Small intestine (tissue), 7 donors: ENCODE measurements at regions not wholly inside any gene's neighbourhood (a gene's known extent, or its start where the extent isn't known, plus 50 kb on each side); places are given as distances from the start of the nearest gene placed in this dataset.

Experiments used
- DNase-seq, 2 donors: peaks; one replicate each; pipeline versions ENCODE4 v3.0.0 to v3.0.0-alpha.2; 2013
- FAIRE-seq: peaks from 2 replicates; lab custom pipeline; 2012; peaks lifted over from hg19 to GRCh38; lab: Jason Lieb, UNC
- H3K27ac ChIP-seq, 3 donors: one replicate each; pipeline ENCODE4 v1.5.1; 2013; ENCODE audit warnings: low read length in 2 of 3, mild to moderate bottlenecking in 2 of 3, control low read depth in 1 of 3, inconsistent platforms in 1 of 3, low read depth in 1 of 3, moderate library complexity in 1 of 3
- H3K27me3 ChIP-seq, 3 donors: one replicate each; pipeline ENCODE4 v1.6.1; 2013; ENCODE audit warnings: low read length in 3 of 3, inconsistent platforms in 1 of 3; ENCODE audit not compliant: control insufficient read depth in 3 of 3, insufficient read depth in 3 of 3
- H3K36me3 ChIP-seq, 3 donors: one replicate each; pipeline ENCODE4 v1.6.1; 2013; ENCODE audit warnings: low read length in 3 of 3, inconsistent platforms in 1 of 3, low read depth in 1 of 3, mild to moderate bottlenecking in 1 of 3, moderate library complexity in 1 of 3; ENCODE audit not compliant: control insufficient read depth in 3 of 3, insufficient read depth in 2 of 3
- H3K4me1 ChIP-seq, 3 donors: one replicate each; pipeline ENCODE4 v1.6.1; 2013; ENCODE audit warnings: low read length in 2 of 3, inconsistent platforms in 1 of 3, low read depth in 1 of 3, mild to moderate bottlenecking in 1 of 3, moderate library complexity in 1 of 3; ENCODE audit not compliant: control insufficient read depth in 3 of 3, insufficient read depth in 2 of 3
- H3K4me3 ChIP-seq, 3 donors: one replicate each; pipeline ENCODE4 v1.5.1; 2013; ENCODE audit warnings: low read length in 3 of 3, control low read depth in 1 of 3, inconsistent platforms in 1 of 3, low read depth in 1 of 3, mild to moderate bottlenecking in 1 of 3, moderate library complexity in 1 of 3
- H3K9me3 ChIP-seq, 2 donors: one replicate each; pipeline ENCODE4 v1.6.1; 2013; ENCODE audit warnings: low read depth in 1 of 2, low read length in 1 of 2; ENCODE audit not compliant: control insufficient read depth in 2 of 2, insufficient read depth in 1 of 2
- WGBS, 3 donors: extraction: QIAGEN DNeasy Blood & Tissue Kit; methylation state at CpG; one replicate each; pipeline ENCODE4 v1.1.7; 2013; 5-methylcytosine and 5-hydroxymethylcytosine counted together
- donor health status: healthy with polysubstance abuse.
- donor health status: control.
- donor health status: control.
- donor health status: Bipolar disorder and iron deficiency.
- donor health status: healthy.

DNA sequence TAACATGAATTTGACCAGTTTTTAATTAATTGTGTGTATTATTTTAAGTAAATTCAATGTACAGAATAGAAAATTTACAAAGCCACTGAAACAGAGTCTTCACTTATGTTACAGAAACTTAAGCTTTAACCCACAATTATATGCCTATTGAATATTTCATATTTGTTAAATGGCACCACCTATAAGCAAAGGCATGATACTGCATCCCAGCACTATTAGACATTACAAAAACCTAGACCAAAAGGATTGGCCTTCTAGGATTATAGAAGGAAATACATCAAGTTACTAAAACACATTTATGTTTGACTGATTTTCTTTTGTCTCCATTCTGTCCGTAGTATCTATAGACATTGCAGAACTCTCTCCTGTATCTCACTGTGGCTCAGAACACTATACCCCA, 578.1 kb downstream of the AJAP1 start:
- WGBS, 3 donors, result 80 to 96% (median 90%) methylated on average over 1 of the region's 1 CpG
- H3K4me3 ChIP-seq, result no peak overlapping the region
- H3K36me3 ChIP-seq, result no peaks in the 10 kb centered on the region

GRCh38 chr1:5231541-5232315, 577.3 kb downstream of the AJAP1 start:
- WGBS, 3 donors, result 36 to 68% (median 47%) methylated on average over 2 of the region's 2 CpGs
- no peak overlapping the region for H3K4me3 ChIP-seq
- no peak for FAIRE-seq
- DNase-seq, result no peak
- H3K36me3 ChIP-seq, result no peaks in the 10 kb centered on the region
- H3K4me1 ChIP-seq, result no peaks in the 10 kb centered on the region
- H3K27me3 ChIP-seq, result peaks cover 0 to 2% (median 0%) of the 10 kb centered on the region in 3 donors
- peaks cover 0 to 3% of the 10 kb centered on the region in 2 donors for H3K9me3 ChIP-seq
- no peak overlapping the region for H3K27ac ChIP-seq

More for the DNA sequence above, 578.1 kb downstream of the AJAP1 start:
- FAIRE-seq (no peak), DNase-seq (no peak)
- peaks cover 0 to 2% (median 0%) of the 10 kb centered on the region in 3 donors for H3K27me3 ChIP-seq
- H3K27ac ChIP-seq, result no peak overlapping the region
- H3K4me1 ChIP-seq, result no peaks in the 10 kb centered on the region
- H3K9me3 ChIP-seq, result peaks cover 0 to 3% of the 10 kb centered on the region in 2 donors

GRCh38 chr1:5227114-5227513, 572.7 kb downstream of the AJAP1 start:
- Histone ChIP-seq H3K27ac (no peak overlapping the region), H3K27me3 (peaks cover 0 to 2% (median 0%) of the 10 kb centered on the region in 3 donors), H3K4me1 (no peaks in the 10 kb centered on the region), H3K4me3 (no peak overlapping the region), H3K9me3 (no peaks in the 10 kb centered on the region), H3K36me3 (no peaks in the 10 kb centered on the region)
- FAIRE-seq (no peak), DNase-seq (no peak)
- WGBS, 3 donors, result 77 to 79% (median 78%) methylated on average over 8 of the region's 8 CpGs

GRCh38 chr1:5225707-5226704, 571.6 kb downstream of the AJAP1 start:
- FAIRE-seq, result no peak
- Histone ChIP-seq H3K4me3 (no peak overlapping the region), H3K27ac (no peak overlapping the region), H3K27me3 (peaks cover 0 to 2% (median 0%) of the 10 kb centered on the region in 3 donors), H3K36me3 (no peaks in the 10 kb centered on the region), H3K4me1 (no peaks in the 10 kb centered on the region), H3K9me3 (no peaks in the 10 kb centered on the region)
- WGBS, 3 donors, result 24 to 44% (median 39%) methylated on average over 19 to 20 of the region's 20 CpGs
- no peak for DNase-seq

- DNase-seq (no peak), FAIRE-seq (no peak)
- Histone ChIP-seq H3K4me1 (no peaks in the 10 kb centered on the region), H3K36me3 (no peaks in the 10 kb centered on the region), H3K27ac (no peak overlapping the region), H3K4me3 (no peak overlapping the region), H3K27me3 (peaks cover 0 to 2% (median 0%) of the 10 kb centered on the region in 3 donors), H3K9me3 (no peaks in the 10 kb centered on the region)
- WGBS, 3 donors, result 63 to 79% (median 76%) methylated on average over 4 of the region's 4 CpGs
These were observed 568.8 kb downstream of the AJAP1 start for GRCh38 chr1:5223206-5223605.

- Histone ChIP-seq H3K9me3 (no peaks in the 10 kb centered on the region), H3K4me1 (no peaks in the 10 kb centered on the region), H3K4me3 (no peak overlapping the region), H3K36me3 (no peaks in the 10 kb centered on the region), H3K27me3 (peaks cover 0 to under 1% (median 0%) of the 10 kb centered on the region in 3 donors), H3K27ac (no peak overlapping the region)
- DNase-seq, result no peak
- FAIRE-seq, result no peak
- 68 to 73% (median 69%) methylated on average over 4 of the region's 4 CpGs for WGBS, 3 donors
These were observed 568.2 kb downstream of the AJAP1 start for GRCh38 chr1:5222626-5223025.

GRCh38 chr1:5221451-5221850, 567.0 kb downstream of the AJAP1 start:
- Histone ChIP-seq H3K27me3 (no peaks in the 10 kb centered on the region), H3K4me3 (no peak overlapping the region), H3K27ac (no peak overlapping the region), H3K4me1 (no peaks in the 10 kb centered on the region), H3K9me3 (no peaks in the 10 kb centered on the region), H3K36me3 (no peaks in the 10 kb centered on the region)
- WGBS, 3 donors, result 68 to 76% (median 75%) methylated on average over 6 of the region's 6 CpGs
- FAIRE-seq (no peak), DNase-seq (no peak)

- FAIRE-seq (no peak), DNase-seq (no peak)
- Histone ChIP-seq H3K9me3 (no peaks in the 10 kb centered on the region), H3K4me3 (no peak overlapping the region), H3K4me1 (no peaks in the 10 kb centered on the region), H3K27ac (no peak overlapping the region), H3K36me3 (no peaks in the 10 kb centered on the region), H3K27me3 (no peaks in the 10 kb centered on the region)
- 55 to 63% (median 58%) methylated on average over 7 of the region's 7 CpGs for WGBS, 3 donors
These were observed 566.4 kb downstream of the AJAP1 start for GRCh38 chr1:5220821-5221220.
